Glutamatergic neuron (in vitro differentiated cells): ENCODE measurements at regions not wholly inside any gene's neighbourhood (a gene's known extent, or its start where the extent isn't known, plus 50 kb on each side); places are given as distances from the start of the nearest gene placed in this dataset.

Source experiments
- DNase-seq: peaks from one replicate; pipeline ENCODE4 v3.0.0; 2022
- H3K27ac Mint-ChIP-seq: one replicate; pipeline ENCODE4 v1.8.0; 2020; ENCODE audit warnings: mild to moderate bottlenecking, mixed read lengths, inconsistent platforms; ENCODE audit not compliant: unreplicated experiment
- H3K27me3 Mint-ChIP-seq: one replicate; pipeline ENCODE4 v1.8.0; 2020; ENCODE audit warnings: mild to moderate bottlenecking, moderate library complexity, mixed read lengths, inconsistent platforms; ENCODE audit not compliant: unreplicated experiment
- H3K36me3 Mint-ChIP-seq: one replicate; pipeline ENCODE4 v1.8.0; 2020; ENCODE audit warnings: mild to moderate bottlenecking, mixed read lengths, inconsistent platforms; ENCODE audit not compliant: unreplicated experiment
- H3K4me1 Mint-ChIP-seq: one replicate; pipeline ENCODE4 v1.8.0; 2020; ENCODE audit warnings: mild to moderate bottlenecking, low read depth, mixed read lengths, inconsistent platforms; ENCODE audit not compliant: unreplicated experiment
- H3K4me3 Mint-ChIP-seq: one replicate; pipeline ENCODE4 v1.8.0; 2020; ENCODE audit warnings: mild to moderate bottlenecking, mixed read lengths, inconsistent platforms; ENCODE audit not compliant: unreplicated experiment
- H3K9me3 Mint-ChIP-seq: one replicate; pipeline ENCODE4 v1.8.0; 2020; ENCODE audit warnings: mild to moderate bottlenecking, moderate library complexity, mixed read lengths, inconsistent platforms; ENCODE audit not compliant: unreplicated experiment
- TF ChIP-seq, protein P1 (sequence below): fragments of 200-600 bp; sonication (generic); IDR thresholded peaks from one replicate; pipeline ENCODE4 v1.5.0; 2021; ENCODE audit not compliant: partially characterized antibody, unreplicated experiment

- Mint-ChIP-seq H3K4me1 (no peaks in the 10 kb centered on the region), H3K27ac (no peak overlapping the region), H3K9me3 (peaks cover 4% of the 10 kb centered on the region), H3K27me3 (no peaks in the 10 kb centered on the region), H3K36me3 (peaks cover 7% of the 10 kb centered on the region), H3K4me3 (no peak overlapping the region)
- DNase-seq = no peak
- TF ChIP-seq, protein P1, sequence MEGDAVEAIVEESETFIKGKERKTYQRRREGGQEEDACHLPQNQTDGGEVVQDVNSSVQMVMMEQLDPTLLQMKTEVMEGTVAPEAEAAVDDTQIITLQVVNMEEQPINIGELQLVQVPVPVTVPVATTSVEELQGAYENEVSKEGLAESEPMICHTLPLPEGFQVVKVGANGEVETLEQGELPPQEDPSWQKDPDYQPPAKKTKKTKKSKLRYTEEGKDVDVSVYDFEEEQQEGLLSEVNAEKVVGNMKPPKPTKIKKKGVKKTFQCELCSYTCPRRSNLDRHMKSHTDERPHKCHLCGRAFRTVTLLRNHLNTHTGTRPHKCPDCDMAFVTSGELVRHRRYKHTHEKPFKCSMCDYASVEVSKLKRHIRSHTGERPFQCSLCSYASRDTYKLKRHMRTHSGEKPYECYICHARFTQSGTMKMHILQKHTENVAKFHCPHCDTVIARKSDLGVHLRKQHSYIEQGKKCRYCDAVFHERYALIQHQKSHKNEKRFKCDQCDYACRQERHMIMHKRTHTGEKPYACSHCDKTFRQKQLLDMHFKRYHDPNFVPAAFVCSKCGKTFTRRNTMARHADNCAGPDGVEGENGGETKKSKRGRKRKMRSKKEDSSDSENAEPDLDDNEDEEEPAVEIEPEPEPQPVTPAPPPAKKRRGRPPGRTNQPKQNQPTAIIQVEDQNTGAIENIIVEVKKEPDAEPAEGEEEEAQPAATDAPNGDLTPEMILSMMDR = no peak
Observed at GRCh38 chr11:97498891-97499290, 1109.1 kb downstream of the JRKL start.

GRCh38 chr11:97502201-97502600 lies 1112.4 kb downstream of the JRKL start:
- H3K27me3 Mint-ChIP-seq = no peaks in the 10 kb centered on the region
- no peak for DNase-seq
- TF ChIP-seq, protein P1 = no peak
- H3K36me3 Mint-ChIP-seq = peaks cover 7% of the 10 kb centered on the region
- H3K9me3 Mint-ChIP-seq = peaks cover 4% of the 10 kb centered on the region
- no peak overlapping the region for H3K27ac Mint-ChIP-seq
- H3K4me1 Mint-ChIP-seq = no peaks in the 10 kb centered on the region
- no peak overlapping the region for H3K4me3 Mint-ChIP-seq

DNA sequence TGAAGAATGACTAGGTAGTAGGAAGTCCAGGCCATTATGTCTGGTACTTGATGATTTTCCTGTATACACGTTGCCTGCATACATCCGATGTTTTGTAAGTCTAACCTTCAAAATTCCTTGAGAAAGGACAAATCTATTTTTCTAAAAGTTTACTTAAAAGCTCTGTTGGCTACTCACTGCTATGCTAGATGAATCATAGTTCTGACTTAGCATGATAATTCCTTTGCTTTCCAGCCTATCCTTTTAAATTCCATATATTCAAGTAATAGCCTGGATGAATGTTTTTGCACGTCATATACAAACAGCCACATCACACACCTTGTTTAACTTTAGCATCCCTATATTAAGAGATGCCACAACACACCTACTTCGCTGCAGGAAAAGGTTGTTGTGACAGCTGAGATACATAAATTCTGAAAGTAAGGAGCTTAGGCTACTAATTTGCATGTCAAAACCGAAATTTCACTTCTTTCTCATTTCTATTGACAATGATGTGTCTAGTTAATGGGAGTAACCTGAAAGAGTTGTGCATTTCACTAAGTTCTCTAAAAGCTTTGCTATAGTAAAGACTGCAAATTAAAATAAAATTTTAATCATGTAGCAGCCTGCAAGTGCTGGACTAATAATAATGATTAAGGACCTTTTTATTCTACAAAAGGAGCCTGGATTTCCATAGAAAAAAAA lies 1116.4 kb downstream of the JRKL start:
- no peak for DNase-seq
- TF ChIP-seq, protein P1 = no peak
- Mint-ChIP-seq H3K27ac (no peak overlapping the region), H3K4me3 (no peak overlapping the region), H3K9me3 (no peaks in the 10 kb centered on the region), H3K4me1 (no peaks in the 10 kb centered on the region), H3K36me3 (no peaks in the 10 kb centered on the region), H3K27me3 (no peaks in the 10 kb centered on the region)

- H3K27ac Mint-ChIP-seq = no peak overlapping the region
- no peak overlapping the region for H3K4me3 Mint-ChIP-seq
- H3K4me1 Mint-ChIP-seq = no peaks in the 10 kb centered on the region
- DNase-seq = no peak
- H3K9me3 Mint-ChIP-seq = no peaks in the 10 kb centered on the region
- H3K27me3 Mint-ChIP-seq = peaks cover 2% of the 10 kb centered on the region
- TF ChIP-seq, protein P1 = no peak
- H3K36me3 Mint-ChIP-seq = no peaks in the 10 kb centered on the region
Observed at GRCh38 chr11:97514446-97514845, 1124.6 kb downstream of the JRKL start.

DNA sequence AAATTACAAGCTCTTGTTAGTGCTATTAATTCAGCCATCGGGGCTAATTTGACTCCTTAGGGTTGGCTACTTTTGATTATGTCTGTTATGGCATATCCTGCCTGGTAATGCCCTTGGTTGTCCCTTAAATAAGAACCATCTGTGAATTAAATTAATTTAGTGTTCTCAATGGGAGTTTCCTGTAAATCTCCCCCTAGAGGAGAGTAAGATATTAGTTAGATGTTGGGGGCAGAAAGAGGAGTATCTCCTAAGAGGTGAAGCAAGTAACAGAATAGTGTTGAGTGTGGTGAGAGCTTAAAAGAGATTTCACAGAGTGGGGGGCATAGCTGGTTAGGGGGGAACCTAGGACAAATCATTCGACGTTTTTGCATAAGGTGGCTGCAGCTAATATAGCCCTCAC lies 1126.9 kb downstream of the JRKL start:
- Mint-ChIP-seq H3K4me3 (no peak overlapping the region), H3K27me3 (peaks cover 2% of the 10 kb centered on the region), H3K4me1 (no peaks in the 10 kb centered on the region), H3K9me3 (no peaks in the 10 kb centered on the region), H3K36me3 (no peaks in the 10 kb centered on the region), H3K27ac (no peak overlapping the region)
- TF ChIP-seq, protein P1 = no peak
- no peak for DNase-seq
